ENCODE measurements at regions not wholly inside any gene's neighbourhood (a gene's known extent, or its start where the extent isn't known, plus 50 kb on each side); places are given as distances from the start of the nearest gene placed in this dataset.

DNA sequence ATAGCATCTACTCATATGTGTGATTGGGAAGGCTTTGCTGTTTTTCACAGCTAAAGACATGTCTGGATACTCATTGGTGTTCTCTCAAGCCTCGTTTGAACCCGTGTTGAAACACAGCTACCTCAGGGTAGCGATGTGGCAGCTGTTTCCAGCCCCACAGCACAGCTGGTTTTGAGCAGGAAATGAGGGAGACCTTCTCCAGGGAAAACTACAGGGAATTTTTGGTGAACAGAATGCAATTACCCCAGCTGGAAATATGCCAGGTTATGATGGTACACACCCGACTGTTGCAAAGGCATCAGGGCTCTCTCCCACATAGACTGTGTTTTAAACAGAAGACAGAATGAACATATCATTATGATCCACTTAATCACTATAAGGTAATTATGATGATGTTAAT is 828.9 kb downstream of the VRK1 start:
- intact Hi-C loops (cut with DNase I), result no loop called here
- DNase-seq (ENCODE audit: low spot score), result no peak

- intact Hi-C loops (cut with DNase I), result no loop called here
- no peak for DNase-seq (ENCODE audit: low spot score)
Observed at GRCh38 chr14:97630249-97630648, 833.1 kb downstream of the VRK1 start.

- intact Hi-C loops (cut with DNase I), result no loop called here
- DNase-seq (ENCODE audit: low spot score), result no peak
Observed at GRCh38 chr14:97633131-97633738, 836.1 kb downstream of the VRK1 start.

DNA sequence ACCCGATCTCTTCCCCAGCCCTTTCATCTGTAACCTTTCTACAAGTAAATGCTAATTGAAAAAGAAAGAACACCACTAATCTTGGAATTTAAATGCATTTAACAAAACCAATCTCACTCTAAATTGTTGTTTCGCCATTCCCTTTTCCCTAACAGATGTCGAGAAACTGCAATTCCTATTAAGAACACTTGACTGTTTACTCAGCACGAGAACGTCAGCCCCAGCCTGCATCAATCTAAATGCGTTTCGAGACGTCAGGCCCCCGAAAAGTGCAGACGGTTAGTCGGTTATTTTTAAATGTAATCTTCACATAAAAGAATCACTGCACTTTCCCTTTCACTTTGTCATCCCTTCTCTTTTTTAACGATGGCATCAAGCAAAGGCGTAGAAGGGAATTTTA is 837.6 kb downstream of the VRK1 start:
- intact Hi-C loops (cut with DNase I), result no loop called here
- no peak for DNase-seq (ENCODE audit: low spot score)

GRCh38 chr14:97638864-97639263 is 841.7 kb downstream of the VRK1 start:
- intact Hi-C loops (cut with DNase I), result no loop called here
- DNase-seq (ENCODE audit: low spot score), result no peak

- no peak for DNase-seq (ENCODE audit: low spot score)
- intact Hi-C loops (cut with DNase I), result no loop called here
Observed at GRCh38 chr14:97640031-97640430, 842.8 kb downstream of the VRK1 start.

DNA sequence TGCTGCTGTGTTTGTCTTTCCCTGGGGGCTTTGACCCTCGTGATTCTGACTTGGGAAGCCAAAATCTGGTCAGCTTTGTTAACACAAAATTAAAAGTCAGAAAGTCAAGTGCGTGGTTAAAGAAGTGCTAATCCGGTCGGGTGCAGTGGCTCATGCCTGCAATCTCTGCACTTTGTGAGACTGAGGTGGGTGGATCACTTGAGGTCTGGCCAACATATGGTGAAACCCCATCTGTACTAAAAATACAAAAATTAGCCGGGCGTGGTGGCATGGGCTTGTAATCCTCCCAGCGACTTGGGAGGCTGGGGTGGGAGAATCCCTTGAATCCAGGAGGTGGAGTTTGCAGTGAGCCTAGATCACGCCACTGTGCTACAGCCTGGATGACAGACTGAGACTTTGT is 844.6 kb downstream of the VRK1 start:
- DNase-seq (ENCODE audit: low spot score), result no peak
- intact Hi-C loops (cut with DNase I), result no loop called here

DNA sequence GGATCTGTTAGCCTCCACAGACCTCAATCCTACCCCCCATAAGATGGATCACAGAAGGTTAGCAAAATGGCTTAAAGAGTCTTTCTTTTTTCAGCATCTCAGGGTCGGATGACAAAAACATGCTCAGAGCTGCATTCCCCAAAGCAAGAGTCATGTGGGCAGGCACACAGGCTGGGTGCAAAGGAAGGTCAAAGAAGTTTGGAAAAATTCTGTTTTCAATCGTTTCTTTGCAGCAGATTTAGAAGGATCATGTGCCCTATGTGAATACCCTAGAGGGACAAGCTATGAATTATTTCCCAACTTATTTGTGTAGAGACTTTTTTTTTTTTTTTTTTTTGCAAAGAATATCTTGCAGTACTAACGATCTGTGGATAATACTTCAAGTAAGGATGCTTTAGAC is 845.4 kb downstream of the VRK1 start:
- intact Hi-C loops (cut with DNase I), result no loop called here
- no peak for DNase-seq (ENCODE audit: low spot score)

DNA sequence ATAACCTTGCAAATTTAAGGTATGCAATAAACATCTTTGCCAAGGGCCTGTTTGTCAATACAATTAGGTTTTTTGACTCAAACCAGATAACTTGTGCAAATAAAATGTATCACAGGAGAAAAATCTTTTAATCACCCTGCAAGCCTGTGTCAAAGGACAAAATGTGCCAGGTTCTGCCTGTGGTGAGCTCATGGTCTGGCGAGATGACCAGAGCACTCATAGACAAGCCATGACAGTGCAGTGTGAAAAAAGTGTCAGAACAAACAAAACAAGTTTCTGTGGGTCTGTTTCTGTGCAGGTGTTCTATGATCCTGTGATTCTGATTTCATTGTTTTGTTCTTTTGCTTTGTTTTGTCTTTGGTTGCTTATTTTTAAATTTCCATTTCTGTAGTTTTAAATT is 847.2 kb downstream of the VRK1 start:
- intact Hi-C loops (cut with DNase I), result no loop called here
- DNase-seq (ENCODE audit: low spot score), result no peak

DNA sequence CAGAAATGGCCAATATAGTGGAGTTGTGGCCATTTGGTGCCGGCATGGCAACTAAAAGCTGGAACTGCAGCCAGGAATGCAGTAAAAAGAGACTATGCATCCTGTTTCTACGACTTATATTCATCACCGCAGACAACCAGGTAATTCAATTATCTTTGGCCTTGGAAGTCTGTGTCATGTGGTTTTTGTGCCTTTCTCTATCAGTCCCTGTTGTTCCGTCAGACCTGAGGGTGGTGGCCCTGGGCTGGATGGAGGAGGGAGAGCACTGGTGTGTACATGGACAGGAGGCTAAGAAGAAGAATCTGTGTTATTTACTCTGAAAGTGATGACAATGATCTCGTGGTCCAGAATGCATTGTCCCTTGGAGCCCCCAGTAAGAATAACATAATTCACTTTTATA is 852.6 kb downstream of the VRK1 start:
- no peak for DNase-seq (ENCODE audit: low spot score)
- intact Hi-C loops (cut with DNase I), result no loop called here

GRCh38 chr14:97655169-97655948 is 858.2 kb downstream of the VRK1 start:
- DNase-seq (ENCODE audit: low spot score), result no peak
- intact Hi-C loops (cut with DNase I), result no loop called here

GRCh38 chr14:97657609-97658008 is 860.4 kb downstream of the VRK1 start:
- intact Hi-C loops (cut with DNase I), result no loop called here
- no peak for DNase-seq (ENCODE audit: low spot score)

DNA sequence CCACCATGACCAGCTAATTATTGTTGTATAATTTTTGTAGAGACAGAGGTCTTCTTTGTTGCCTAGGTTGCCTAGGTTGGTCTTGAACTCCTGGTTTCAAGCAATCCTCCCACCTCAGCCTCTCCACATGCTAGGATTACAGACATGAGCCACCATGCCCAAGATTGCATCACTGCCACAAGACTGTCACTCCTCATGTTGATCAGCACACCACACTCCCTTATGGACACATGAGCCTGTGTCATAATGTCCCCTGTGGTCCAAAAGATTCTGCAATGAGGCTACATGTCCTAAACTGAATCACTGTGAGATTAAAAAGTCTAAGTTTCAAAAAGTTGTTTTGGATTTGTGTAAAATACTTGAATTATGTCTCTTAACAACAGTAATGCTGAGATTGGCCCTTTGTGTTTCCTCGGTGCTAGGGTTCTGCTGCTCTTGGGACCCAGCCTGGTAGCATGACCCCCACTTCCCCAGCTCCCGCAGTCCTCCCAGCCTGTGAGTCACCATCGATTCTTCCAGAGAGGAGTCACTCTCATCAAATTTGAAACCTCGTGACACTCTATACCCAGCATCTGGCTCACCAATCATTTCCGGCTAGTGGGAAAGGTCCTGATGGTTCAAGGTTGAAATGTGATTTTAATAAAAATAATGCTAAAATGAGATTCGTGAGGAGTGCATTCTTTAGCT is 890.9 kb downstream of the VRK1 start:
- intact Hi-C loops (cut with DNase I), result no loop called here
- DNase-seq (ENCODE audit: low spot score), result no peak

DNA sequence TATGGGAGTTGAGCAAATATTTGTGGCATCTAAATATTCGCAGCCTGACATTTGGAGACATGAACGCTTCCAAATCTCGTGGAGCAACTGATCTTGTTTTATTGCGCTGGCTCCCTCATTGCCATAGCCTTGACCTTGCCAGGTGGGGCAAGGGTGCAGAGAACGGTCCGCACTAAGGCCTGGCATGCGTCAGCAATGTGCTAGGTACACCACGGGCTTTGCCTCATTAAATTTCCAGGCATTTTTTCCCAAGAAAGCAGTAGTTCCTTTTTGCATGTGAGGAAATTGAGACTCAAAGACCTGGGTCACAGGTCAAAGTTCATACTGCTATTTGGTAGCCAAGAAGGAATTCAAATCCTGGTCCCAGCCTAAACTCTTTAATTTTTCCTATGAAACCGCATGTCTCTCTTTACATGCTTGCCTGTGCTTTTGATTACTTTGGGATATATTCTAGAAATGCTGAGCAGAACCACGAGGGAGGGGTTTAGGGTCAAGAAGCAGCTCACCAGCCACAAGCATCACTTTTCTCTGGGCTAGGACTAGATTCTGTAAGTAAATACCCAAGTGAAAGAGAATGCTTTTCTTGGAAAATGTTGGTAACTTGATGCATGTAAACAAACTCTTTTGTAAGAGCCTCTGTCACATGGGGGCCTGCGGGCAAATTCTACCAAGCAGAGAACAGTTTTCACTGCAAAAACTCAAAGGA is 891.6 kb downstream of the VRK1 start:
- intact Hi-C loops (cut with DNase I), result no loop called here

GRCh38 chr14:97692084-97692483 is 894.9 kb downstream of the VRK1 start:
- no peak for DNase-seq (ENCODE audit: low spot score)
- intact Hi-C loops (cut with DNase I), result no loop called here

More for the DNA sequence above, 891.6 kb downstream of the VRK1 start:
- DNase-seq (ENCODE audit: low spot score), result no peak

- no peak for DNase-seq (ENCODE audit: low spot score)
- intact Hi-C loops (cut with DNase I), result no loop called here
Observed at GRCh38 chr14:97695456-97695981, 898.3 kb downstream of the VRK1 start.

DNA sequence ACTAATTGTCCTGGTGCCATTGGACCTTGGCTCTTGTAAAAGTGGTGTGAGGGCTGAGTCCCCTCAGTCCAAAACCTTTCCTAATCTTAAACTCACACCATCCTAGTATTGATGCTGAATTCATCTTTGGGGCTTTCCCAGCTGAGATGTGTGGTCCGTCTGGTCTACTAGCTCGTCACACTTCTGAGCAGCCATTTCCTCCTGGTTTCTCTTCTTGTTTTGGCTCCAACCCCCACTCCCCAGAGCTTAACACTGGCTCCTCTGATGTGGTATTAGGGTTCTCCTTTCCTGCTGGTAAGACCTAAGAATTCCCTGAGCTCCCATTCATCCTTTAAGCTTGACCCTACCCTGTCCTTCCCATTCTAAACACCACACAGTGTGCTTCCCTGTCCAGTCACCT is 900.6 kb downstream of the VRK1 start:
- intact Hi-C loops (cut with DNase I), result no loop called here
- no peak for DNase-seq (ENCODE audit: low spot score)

DNA sequence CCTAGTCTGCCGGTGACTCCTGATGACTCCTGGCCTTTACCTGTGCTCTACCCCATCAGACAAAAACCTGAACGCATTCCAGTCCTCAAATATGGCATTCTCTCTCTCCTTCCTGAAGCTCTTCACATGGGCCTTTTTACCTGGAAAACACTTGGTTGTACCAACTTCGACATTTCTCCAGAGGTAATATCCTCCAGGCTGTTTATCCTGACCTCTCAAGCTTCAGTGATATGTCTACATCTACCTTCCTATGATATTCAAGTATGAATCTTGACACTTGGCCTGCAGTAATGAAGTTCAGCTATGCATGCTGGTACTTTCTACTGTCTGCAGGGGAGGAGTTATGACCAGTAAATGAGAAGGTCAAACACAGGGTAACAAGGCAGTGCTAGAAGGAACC is 901.8 kb downstream of the VRK1 start:
- intact Hi-C loops (cut with DNase I), result no loop called here
- no peak for DNase-seq (ENCODE audit: low spot score)

DNA sequence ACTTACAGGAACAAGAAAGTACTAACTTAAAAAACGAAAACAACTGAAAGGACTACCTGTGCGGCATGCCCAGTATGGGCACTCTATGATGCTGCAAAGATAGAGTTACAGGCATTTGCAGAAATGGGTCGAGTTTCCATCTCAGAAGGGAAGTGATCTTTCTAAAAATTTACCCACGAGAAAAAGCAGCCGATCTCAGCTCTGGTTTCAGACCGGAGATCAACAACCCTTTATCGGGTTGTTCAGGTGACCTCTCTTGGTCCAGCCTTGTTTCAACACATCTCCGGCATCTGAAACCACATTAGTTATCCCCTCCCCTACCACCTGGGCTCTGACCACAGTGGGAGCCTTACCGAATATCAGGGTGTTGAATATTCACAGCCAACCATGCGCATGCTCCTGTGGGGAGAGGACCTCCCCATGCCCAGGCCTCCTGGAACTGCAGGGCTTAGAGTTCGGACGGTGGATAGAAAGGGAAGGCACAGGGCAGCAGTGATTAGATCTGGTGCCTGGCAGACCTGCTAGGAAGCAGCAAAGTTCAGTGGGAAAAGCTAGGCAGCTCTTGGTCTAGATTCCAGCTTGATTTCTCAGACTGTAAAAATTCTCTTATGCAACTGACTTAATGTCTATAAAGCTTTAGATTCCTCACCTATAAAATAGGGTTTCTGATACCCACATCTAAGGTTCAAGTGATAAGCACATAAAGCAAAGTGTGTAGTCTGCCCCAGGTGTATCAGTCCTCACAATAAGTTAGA is 906.0 kb downstream of the VRK1 start:
- intact Hi-C loops (cut with DNase I), result no loop called here

More for the DNA sequence above, 906.0 kb downstream of the VRK1 start:
- no peak for DNase-seq (ENCODE audit: low spot score)
